Activated CD4-positive, alpha-beta T cell treated with anti-CD3 and anti-CD28 coated beads for 48 hours (primary cell): ENCODE measurements at regions not wholly inside any gene's neighbourhood (a gene's known extent, or its start where the extent isn't known, plus 50 kb on each side); places are given as distances from the start of the nearest gene placed in this dataset.
"Not testable (repeated sequence)": the region's sequence is repeated elsewhere in the genome, so short reads cannot be mapped to it uniquely, and the experiment has no call there.

ENCODE experiments used
- DNase-seq: peaks from one replicate; pipeline ENCODE4 v3.0.0-alpha.2; 2020

GRCh38 chr2:65628156-65628555 lies 195.8 kb upstream of the SPRED2 start:
- DNase-seq = no peak

- no peak for DNase-seq
Measured at GRCh38 chr2:65626831-65627230, 194.4 kb upstream of the SPRED2 start.

- no peak for DNase-seq
Measured at GRCh38 chr2:65625982-65626381, 193.6 kb upstream of the SPRED2 start.

GRCh38 chr2:65622951-65623535 lies 190.6 kb upstream of the SPRED2 start:
- DNase-seq = no peak

- DNase-seq = no peak
Measured at GRCh38 chr2:65622499-65622898, 190.1 kb upstream of the SPRED2 start.

GRCh38 chr2:65620524-65620923 lies 188.1 kb upstream of the SPRED2 start:
- DNase-seq = no peak

GRCh38 chr2:65620026-65620425 lies 187.6 kb upstream of the SPRED2 start:
- no peak for DNase-seq

GRCh38 chr2:65615602-65616001 lies 183.2 kb upstream of the SPRED2 start:
- DNase-seq = no peak

- DNase-seq = no peak
Measured at GRCh38 chr2:65613968-65614555, 181.7 kb upstream of the SPRED2 start.

- no peak for DNase-seq
Measured at GRCh38 chr2:65611488-65611887, 179.1 kb upstream of the SPRED2 start.

- DNase-seq = no peak
Measured at GRCh38 chr2:65608916-65609315, 176.5 kb upstream of the SPRED2 start.

- DNase-seq = no peak
Measured at GRCh38 chr2:65608466-65608865, 176.1 kb upstream of the SPRED2 start.

GRCh38 chr2:65607662-65608305 lies 175.4 kb upstream of the SPRED2 start:
- no peak for DNase-seq

GRCh38 chr2:65605743-65606058 lies 173.3 kb upstream of the SPRED2 start:
- no peak for DNase-seq

GRCh38 chr2:65605058-65605742 lies 172.8 kb upstream of the SPRED2 start:
- no peak for DNase-seq

GRCh38 chr2:65604246-65604645 lies 171.8 kb upstream of the SPRED2 start:
- no peak for DNase-seq

GRCh38 chr2:65602603-65603235 lies 170.3 kb upstream of the SPRED2 start:
- DNase-seq = no peak

- DNase-seq = not testable (repeated sequence)
Measured at GRCh38 chr2:65600871-65601270, 168.5 kb upstream of the SPRED2 start.

GRCh38 chr2:65600351-65600750 lies 168.0 kb upstream of the SPRED2 start:
- not testable (repeated sequence) for DNase-seq

- no peak for DNase-seq
Measured at GRCh38 chr2:65599693-65600092, 167.3 kb upstream of the SPRED2 start.

GRCh38 chr2:65598996-65599395 lies 166.6 kb upstream of the SPRED2 start:
- DNase-seq = no peak

GRCh38 chr2:65598264-65598663 lies 165.9 kb upstream of the SPRED2 start:
- no peak for DNase-seq

- DNase-seq = no peak
Measured at GRCh38 chr2:65595630-65596029, 163.2 kb upstream of the SPRED2 start.

- no peak for DNase-seq
Measured at GRCh38 chr2:65594150-65594549, 161.8 kb upstream of the SPRED2 start.
